Ovary (tissue), 3 donors: ENCODE measurements at regions not wholly inside any gene's neighbourhood (a gene's known extent, or its start where the extent isn't known, plus 50 kb on each side); places are given as distances from the start of the nearest gene placed in this dataset.

Experiments
- EP300 ChIP-seq: sonication (generic); formaldehyde crosslinking; IDR thresholded peaks from one replicate; pipeline ENCODE4 v1.6.1; 2017; ENCODE audit warnings: antibody characterized with exemption
- POLR2A ChIP-seq: fragments of 450-650 bp; IDR thresholded peaks from one replicate; pipeline ENCODE4 v1.6.1; 2017; ENCODE audit warnings: antibody characterized with exemption, mild to moderate bottlenecking, moderate library complexity
- TF ChIP-seq, protein P1 (sequence below), 3 donors: fragments of 450-650 bp in 2 of 3; fragments of 200-600 bp in 1 of 3; IDR thresholded peaks; one replicate each; pipeline versions ENCODE4 v1.5.1 to v1.8.0; 2016 to 2022; ENCODE audit warnings: antibody characterized with exemption in 3 of 3, mild to moderate bottlenecking in 1 of 3
- donor health status: DM: no; HTN: no; CAD: no.

DNA sequence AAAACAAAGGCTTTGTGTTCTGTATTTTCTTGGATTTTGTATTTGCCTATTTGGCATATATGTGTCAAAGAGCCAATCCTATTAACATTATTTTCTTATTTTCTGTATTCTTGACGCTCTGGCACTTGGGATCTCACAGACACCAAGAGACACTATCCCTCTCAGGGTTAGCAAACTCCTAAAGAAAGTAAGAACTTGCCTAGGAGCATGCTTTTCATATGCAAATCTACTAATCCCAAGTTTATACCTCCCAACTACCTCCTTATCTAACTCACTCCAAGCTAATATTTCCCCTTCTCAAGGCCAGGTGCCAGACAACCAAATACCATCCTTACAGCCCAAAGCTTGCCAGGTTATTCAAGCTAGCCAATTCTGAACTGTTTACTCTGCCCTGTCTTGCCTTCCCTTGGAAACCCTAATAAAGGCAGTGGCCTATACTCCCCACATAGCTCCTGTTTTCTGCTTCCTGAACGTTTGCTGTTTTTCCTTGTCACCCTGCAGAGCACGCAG, 455.4 kb upstream of the ANO3 start:
- TF ChIP-seq, protein P1, sequence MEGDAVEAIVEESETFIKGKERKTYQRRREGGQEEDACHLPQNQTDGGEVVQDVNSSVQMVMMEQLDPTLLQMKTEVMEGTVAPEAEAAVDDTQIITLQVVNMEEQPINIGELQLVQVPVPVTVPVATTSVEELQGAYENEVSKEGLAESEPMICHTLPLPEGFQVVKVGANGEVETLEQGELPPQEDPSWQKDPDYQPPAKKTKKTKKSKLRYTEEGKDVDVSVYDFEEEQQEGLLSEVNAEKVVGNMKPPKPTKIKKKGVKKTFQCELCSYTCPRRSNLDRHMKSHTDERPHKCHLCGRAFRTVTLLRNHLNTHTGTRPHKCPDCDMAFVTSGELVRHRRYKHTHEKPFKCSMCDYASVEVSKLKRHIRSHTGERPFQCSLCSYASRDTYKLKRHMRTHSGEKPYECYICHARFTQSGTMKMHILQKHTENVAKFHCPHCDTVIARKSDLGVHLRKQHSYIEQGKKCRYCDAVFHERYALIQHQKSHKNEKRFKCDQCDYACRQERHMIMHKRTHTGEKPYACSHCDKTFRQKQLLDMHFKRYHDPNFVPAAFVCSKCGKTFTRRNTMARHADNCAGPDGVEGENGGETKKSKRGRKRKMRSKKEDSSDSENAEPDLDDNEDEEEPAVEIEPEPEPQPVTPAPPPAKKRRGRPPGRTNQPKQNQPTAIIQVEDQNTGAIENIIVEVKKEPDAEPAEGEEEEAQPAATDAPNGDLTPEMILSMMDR (IDR thresholded peaks at IDR 0.05), result no peak
- no peak for TF ChIP-seq POLR2A
- no peak for TF ChIP-seq EP300
